Kidney capillary endothelial cell (primary cell): ENCODE measurements at regions not wholly inside any gene's neighbourhood (a gene's known extent, or its start where the extent isn't known, plus 50 kb on each side); places are given as distances from the start of the nearest gene placed in this dataset.

Source experiments
- DNase-seq: peaks from one replicate; pipeline ENCODE4 v3.0.0-alpha.2; 2018; ENCODE audit warnings: low spot score

DNA sequence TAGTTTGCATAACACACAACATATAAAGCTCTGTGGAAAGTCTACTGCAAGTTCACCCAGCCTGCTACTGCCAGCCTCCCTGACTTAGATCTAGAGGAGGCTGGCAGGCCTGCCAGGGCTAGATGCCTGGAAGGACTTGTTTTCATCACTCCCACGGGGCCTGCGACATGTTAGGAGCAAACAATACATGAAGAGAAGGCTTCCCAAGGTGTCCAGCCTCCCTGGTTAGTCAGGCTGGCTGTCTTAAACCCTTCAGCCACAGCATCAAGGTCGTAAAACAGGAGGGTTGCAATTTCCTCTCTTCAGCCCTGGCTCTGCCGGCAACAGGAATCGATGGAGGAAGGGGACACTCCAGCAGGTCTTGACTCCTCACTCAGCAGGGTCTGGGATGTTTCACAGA, 104.5 kb downstream of the NGF start:
- no peak for DNase-seq

DNA sequence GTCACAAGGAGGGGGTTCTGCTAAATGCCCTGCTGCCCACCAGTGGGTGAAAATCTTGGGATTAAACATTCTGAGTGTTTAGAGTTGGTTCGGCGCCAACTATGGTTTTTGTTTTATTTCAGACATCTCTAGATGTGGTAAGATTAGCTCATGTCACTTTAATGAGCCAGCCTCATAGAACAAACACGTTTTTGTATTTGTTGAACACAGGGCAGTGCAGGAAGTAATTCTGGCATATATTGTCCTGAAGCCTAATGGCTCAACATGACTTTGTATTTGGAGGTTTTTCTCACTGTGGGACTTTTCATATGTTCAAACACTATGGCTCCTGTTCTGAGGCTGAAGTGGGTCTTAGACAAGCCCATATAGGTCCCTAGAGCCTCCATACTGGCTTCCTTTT, 107.8 kb downstream of the NGF start:
- no peak for DNase-seq

DNA sequence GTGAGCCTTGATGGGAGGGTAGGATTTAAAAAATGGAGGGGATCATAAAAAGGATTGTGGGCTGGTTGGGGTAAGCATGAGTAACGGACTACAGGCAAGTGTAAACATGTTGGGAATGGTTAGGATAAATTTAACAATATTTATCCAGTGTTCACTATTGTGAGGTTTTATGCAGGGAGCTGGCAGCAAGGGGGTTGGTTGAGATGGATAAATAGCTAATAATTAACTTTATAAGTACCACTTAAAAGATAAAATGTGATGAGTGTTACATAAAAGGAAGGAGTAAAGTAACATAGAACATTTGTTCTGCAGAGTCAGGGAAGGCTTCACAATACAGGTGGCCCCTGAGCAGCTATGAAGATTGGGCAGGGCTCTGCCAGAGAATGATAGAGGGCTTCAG, 109.0 kb downstream of the NGF start:
- no peak for DNase-seq

GRCh38 chr1:115228191-115228590, 109.9 kb downstream of the NGF start:
- DNase-seq = no peak

GRCh38 chr1:115227346-115228082, 110.5 kb downstream of the NGF start:
- DNase-seq = no peak

GRCh38 chr1:115225993-115226685, 111.9 kb downstream of the NGF start:
- DNase-seq = no peak

- DNase-seq = no peak
Measured at GRCh38 chr1:115224636-115225035, 113.4 kb downstream of the NGF start.

DNA sequence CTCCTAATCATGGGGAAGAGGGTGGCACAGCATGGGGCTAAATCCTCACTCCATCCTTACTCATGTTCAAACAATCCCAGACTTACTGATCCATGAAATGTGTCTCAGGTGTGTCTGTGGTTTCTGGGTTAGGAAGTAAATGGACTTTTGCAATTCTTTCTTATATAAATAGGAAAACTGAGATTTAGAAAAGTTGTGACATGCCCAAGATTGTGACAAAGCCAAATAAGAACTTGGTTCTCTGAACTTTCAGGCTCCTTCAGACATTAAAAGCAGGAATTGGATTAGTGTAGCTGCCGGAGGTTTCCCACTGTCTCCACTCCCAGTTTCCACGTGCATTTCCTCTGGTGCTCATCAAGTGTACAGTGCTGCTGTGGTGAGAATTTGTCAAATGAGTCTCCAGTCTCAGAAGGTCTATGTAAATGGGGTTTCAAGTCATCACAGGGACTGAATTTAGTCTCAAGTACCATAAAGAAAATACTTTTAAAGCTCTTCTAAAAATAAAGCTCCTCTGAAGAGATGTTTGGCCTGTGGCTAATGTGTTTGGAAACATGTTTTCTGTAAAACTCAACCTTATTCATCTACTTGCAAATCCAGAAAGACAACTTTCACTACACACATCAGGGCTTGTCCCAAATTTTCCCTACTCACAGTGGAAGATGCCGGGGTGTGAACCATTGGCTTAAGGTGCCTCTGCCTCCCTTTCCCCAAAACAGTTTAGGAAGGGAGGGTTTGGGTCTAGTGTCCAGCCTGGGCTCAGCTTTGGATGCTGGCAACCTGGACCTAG, 115.2 kb downstream of the NGF start:
- no peak for DNase-seq

GRCh38 chr1:115220340-115221270, 117.4 kb downstream of the NGF start:
- DNase-seq = no peak

- DNase-seq = no peak
Measured at GRCh38 chr1:115219927-115220326, 118.1 kb downstream of the NGF start.

GRCh38 chr1:115218699-115219098, 119.3 kb downstream of the NGF start:
- DNase-seq = no peak

- DNase-seq = no peak
Measured at GRCh38 chr1:115218034-115218405, 120.0 kb downstream of the NGF start.

- no peak for DNase-seq
Measured at GRCh38 chr1:115217150-115218033, 120.7 kb downstream of the NGF start.

DNA sequence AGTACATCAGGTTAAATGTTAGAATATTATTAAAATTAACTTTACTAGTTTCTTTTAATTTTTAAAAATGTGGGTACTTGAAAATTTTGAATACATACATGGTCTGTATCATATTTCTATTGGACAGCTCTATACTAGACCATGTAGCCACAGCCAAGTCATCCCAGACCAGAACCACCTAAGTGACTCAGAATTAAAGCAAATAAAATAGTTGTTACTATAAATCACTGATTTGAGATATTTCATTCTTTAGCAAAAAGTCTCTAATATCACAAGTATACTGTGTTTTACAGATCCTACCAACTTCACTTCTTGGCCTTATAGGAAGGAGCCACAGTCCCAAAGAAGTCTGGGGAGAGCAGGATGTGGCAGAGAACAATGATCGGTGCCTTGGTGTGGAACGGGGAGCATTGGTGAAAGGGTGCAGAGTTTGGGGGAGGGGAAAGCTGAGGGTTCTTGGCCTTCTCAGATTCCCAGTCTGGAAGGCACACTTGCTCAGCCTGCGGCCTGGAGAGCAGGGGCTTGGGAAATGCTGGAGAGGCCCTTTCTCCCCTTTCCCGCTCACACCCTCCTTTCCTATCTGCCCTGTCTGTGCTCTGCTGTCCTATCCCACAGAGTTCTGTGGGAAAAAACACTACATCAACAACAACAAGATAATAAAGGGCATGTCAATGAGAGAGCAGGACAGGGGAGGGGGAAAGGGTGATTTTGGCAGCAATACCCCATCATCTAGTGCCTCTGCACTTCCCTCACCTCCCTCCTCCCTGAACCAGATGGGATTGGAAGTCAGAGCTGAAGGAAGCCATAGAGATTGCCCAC, 122.1 kb downstream of the NGF start:
- no peak for DNase-seq

DNA sequence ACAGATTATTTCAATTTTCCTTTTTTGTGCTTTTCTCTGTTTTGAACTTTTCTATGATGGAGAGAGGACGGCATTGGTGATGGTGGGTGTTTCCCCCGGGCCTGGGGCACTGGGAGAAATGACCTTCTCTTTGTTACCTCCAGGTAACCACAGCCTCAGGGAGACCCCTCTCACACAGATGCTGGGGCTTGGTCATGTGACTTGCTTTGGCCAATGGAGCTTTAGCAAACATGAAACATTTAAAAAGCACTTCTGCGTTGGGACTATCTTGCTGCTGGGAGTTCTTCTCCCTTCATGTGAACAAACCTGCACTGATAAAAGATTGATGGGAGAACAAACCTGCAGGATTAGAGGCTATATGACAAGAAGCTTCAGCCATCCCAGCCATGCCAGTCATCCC, 122.9 kb downstream of the NGF start:
- no peak for DNase-seq

- no peak for DNase-seq
Measured at GRCh38 chr1:115214098-115214497, 124.0 kb downstream of the NGF start.

GRCh38 chr1:115213130-115213529, 123.8 kb upstream of the TSPAN2 start:
- no peak for DNase-seq

GRCh38 chr1:115211071-115211745, 121.9 kb upstream of the TSPAN2 start:
- no peak for DNase-seq

DNA sequence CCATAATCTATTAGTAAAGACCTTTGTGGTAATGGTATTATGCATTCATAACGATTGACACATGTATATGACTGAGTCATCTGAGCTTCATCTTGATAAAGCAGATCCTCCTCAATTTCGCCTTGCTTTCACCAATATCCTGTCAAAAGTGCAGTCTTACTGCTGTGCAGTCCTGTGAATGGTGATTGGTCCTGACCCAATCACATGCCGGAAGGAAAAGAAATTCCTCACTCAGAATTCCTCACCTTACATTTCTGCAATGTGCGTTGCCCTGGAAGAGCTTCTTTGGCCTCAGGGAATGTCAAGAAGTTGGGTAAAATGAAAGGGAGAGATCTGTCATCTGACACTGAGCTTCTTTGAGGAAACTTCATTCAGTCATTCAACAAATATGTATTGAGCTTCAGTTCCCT, 121.0 kb upstream of the TSPAN2 start:
- DNase-seq = no peak
